IMR-90 (cell line): ENCODE measurements at regions not wholly inside any gene's neighbourhood (a gene's known extent, or its start where the extent isn't known, plus 50 kb on each side); places are given as distances from the start of the nearest gene placed in this dataset.

Experiments used
- ATAC-seq: fragments of 200-7000 bp; cut with Tn5 transposase; 2 replicates; pipeline ENCODE4 v1.9.1; 2020; ENCODE audit warnings: low read depth, mild to moderate bottlenecking, moderate library complexity
- BruUV-seq: library from RNA; stranded (reverse); fragments of 400-500 nt; replicated peaks from 2 replicates; lab custom pipeline; 2021; lab: Mats Ljungman, UMichigan
- CTCF ChIA-PET: fragments of 300-600 bp; formaldehyde crosslinking; extraction: SDS; loops from one replicate; lab custom pipeline; 2021; ENCODE audit warnings: antibody characterized with exemption; lab: Yijun Ruan, JAX
- POLR2A ChIA-PET: fragments of 300-600 bp; sonication (Branson Sonifier 250); formaldehyde crosslinking; loops from one replicate; lab custom pipeline; 2022; ENCODE audit warnings: antibody characterized with exemption; ENCODE audit not compliant: unreplicated experiment; lab: Charles Lee
- DNase-seq: peaks from one replicate; pipeline ENCODE4 v3.0.0; 2013
- H2AFZ ChIP-seq: replicated peaks from 2 replicates; pipeline ENCODE3; 2013; ENCODE audit warnings: low read length, mild to moderate bottlenecking; ENCODE audit not compliant: poor library complexity
- H2AK5ac ChIP-seq: 2 replicates; pipeline ENCODE4 v1.6.1; 2013; ENCODE audit warnings: low read depth, low read length, inconsistent platforms
- H2AK9ac ChIP-seq: replicated peaks from 2 replicates; pipeline ENCODE3; 2013; ENCODE audit warnings: mild to moderate bottlenecking, low read depth, low read length, moderate library complexity; ENCODE audit not compliant: poor library complexity
- H2BK120ac ChIP-seq: 2 replicates; pipeline ENCODE4 v1.6.1; 2013; ENCODE audit warnings: low read depth, low read length, inconsistent platforms
- H2BK15ac ChIP-seq: 3 replicates; pipeline ENCODE4 v1.6.1; 2013; ENCODE audit warnings: low read depth, low read length, inconsistent platforms
- H2BK20ac ChIP-seq: 2 replicates; pipeline ENCODE4 v1.6.1; 2013; ENCODE audit warnings: low read depth, mild to moderate bottlenecking, inconsistent platforms, low read length, moderate library complexity
- H2BK5ac ChIP-seq: 2 replicates; pipeline ENCODE4 v1.6.1; 2013; ENCODE audit warnings: mild to moderate bottlenecking, low read depth, low read length, inconsistent platforms; ENCODE audit not compliant: poor library complexity, severe bottlenecking
- H3K14ac ChIP-seq: replicated peaks from 2 replicates; pipeline ENCODE4 v1.6.1; 2013; ENCODE audit warnings: low read depth, low read length, inconsistent platforms
- H3K18ac ChIP-seq: 2 replicates; pipeline ENCODE4 v1.6.1; 2013; ENCODE audit warnings: low read depth, low read length, control low read depth
- H3K23ac ChIP-seq: 2 replicates; pipeline ENCODE4 v1.6.1; 2013; ENCODE audit warnings: low read depth, low read length, inconsistent platforms
- H3K27ac ChIP-seq: 2 replicates; pipeline ENCODE4 v1.5.1; 2013; ENCODE audit warnings: mild to moderate bottlenecking, control low read depth, low read length; ENCODE audit not compliant: insufficient read depth
- H3K27me3 ChIP-seq: 2 replicates; pipeline ENCODE4 v1.6.1; 2013; ENCODE audit warnings: low read length; ENCODE audit not compliant: control insufficient read depth, insufficient read depth
- H3K36me3 ChIP-seq: 2 replicates; pipeline ENCODE4 v1.6.1; 2013; ENCODE audit warnings: low read length, mixed read lengths; ENCODE audit not compliant: control insufficient read depth, insufficient read depth
- H3K4ac ChIP-seq: 2 replicates; pipeline ENCODE4 v1.6.1; 2013; ENCODE audit warnings: low read depth, low read length, inconsistent platforms
- H3K4me1 ChIP-seq: 2 replicates; pipeline ENCODE4 v1.6.1; 2013; ENCODE audit warnings: low read length, mixed read lengths; ENCODE audit not compliant: control insufficient read depth, insufficient read depth
- H3K4me2 ChIP-seq: 2 replicates; pipeline ENCODE4 v1.6.1; 2013; ENCODE audit warnings: low read depth, mild to moderate bottlenecking, control low read depth, low read length, moderate library complexity
- H3K4me3 ChIP-seq: 2 replicates; pipeline ENCODE4 v1.5.1; 2013; ENCODE audit warnings: low read depth, mild to moderate bottlenecking, control low read depth, low read length, moderate library complexity; ENCODE audit not compliant: insufficient read depth
- H3K56ac ChIP-seq: 2 replicates; pipeline ENCODE4 v1.6.1; 2013; ENCODE audit warnings: low read length, inconsistent platforms; ENCODE audit not compliant: insufficient read depth; ENCODE audit errors: extremely low read depth
- H3K79me1 ChIP-seq, 2 experiments: 2 replicates each; pipeline ENCODE4 v1.6.1; 2013; ENCODE audit warnings: low read length in 2 of 2, inconsistent platforms in 1 of 2, low read depth in 1 of 2
- H3K9ac ChIP-seq: 2 replicates; pipeline ENCODE4 v1.6.1; 2013; ENCODE audit warnings: low read depth, low read length, control low read depth
- H3K9me1 ChIP-seq: 2 replicates; pipeline ENCODE4 v1.6.1; 2013; ENCODE audit warnings: low read length, inconsistent platforms; ENCODE audit not compliant: insufficient read depth
- H3K9me3 ChIP-seq: 2 replicates; pipeline ENCODE4 v1.6.1; 2013; ENCODE audit warnings: low read length; ENCODE audit not compliant: control insufficient read depth, insufficient read depth
- H4K20me1 ChIP-seq: 2 replicates; pipeline ENCODE4 v1.6.1; 2013; ENCODE audit warnings: low read length, inconsistent platforms; ENCODE audit not compliant: insufficient read depth
- H4K5ac ChIP-seq: 2 replicates; pipeline ENCODE4 v1.6.1; 2013; ENCODE audit warnings: mild to moderate bottlenecking, low read depth, low read length, control low read depth
- H4K8ac ChIP-seq, 2 experiments: 2 replicates each; pipeline ENCODE4 v1.6.1; 2013; ENCODE audit warnings: low read depth in 2 of 2, low read length in 2 of 2, control low read depth in 1 of 2, inconsistent platforms in 1 of 2
- H4K91ac ChIP-seq: 2 replicates; pipeline ENCODE4 v1.6.1; 2013; ENCODE audit warnings: low read depth, low read length, inconsistent platforms; ENCODE audit not compliant: insufficient read depth
- BHLHE40 ChIP-seq: fragments of 150-350 bp; IDR thresholded peaks from 2 replicates; pipeline ENCODE4 v1.6.1; 2016; ENCODE audit warnings: mild to moderate bottlenecking, low read depth, low read length
- CHD1 ChIP-seq: IDR thresholded peaks from 2 replicates; pipeline ENCODE4 v1.6.1; 2012; ENCODE audit warnings: low read depth, low read length, improper control_type of control experiment
- ELK1 ChIP-seq: fragments of 150-350 bp; IDR thresholded peaks from 2 replicates; pipeline ENCODE4 v1.6.1; 2016; ENCODE audit warnings: low read depth, mild to moderate bottlenecking, low read length, moderate library complexity, borderline replicate concordance
- FOS ChIP-seq: fragments of 150-350 bp; IDR thresholded peaks from 2 replicates; pipeline ENCODE4 v1.6.1; 2016; ENCODE audit warnings: low read depth, low read length
- MAFK ChIP-seq: IDR thresholded peaks from 2 replicates; pipeline ENCODE4 v1.6.1; 2012; ENCODE audit warnings: low read depth, low read length, improper control_type of control experiment
- MAZ ChIP-seq: IDR thresholded peaks from 2 replicates; pipeline ENCODE4 v1.6.1; 2012; ENCODE audit warnings: low read depth, mild to moderate bottlenecking, low read length, improper control_type of control experiment, moderate library complexity, borderline replicate concordance
- MXI1 ChIP-seq: IDR thresholded peaks from 2 replicates; pipeline ENCODE4 v1.6.1; 2012; ENCODE audit warnings: low read depth, mild to moderate bottlenecking, low read length, moderate library complexity, borderline replicate concordance
- NFE2L2 ChIP-seq: fragments of 150-350 bp; IDR thresholded peaks from 2 replicates; pipeline ENCODE4 v1.6.1; 2016; ENCODE audit warnings: low read depth, mild to moderate bottlenecking, low read length
- POLR2A ChIP-seq: IDR thresholded peaks from 2 replicates; pipeline ENCODE4 v1.6.1; 2012; ENCODE audit warnings: mild to moderate bottlenecking, low read depth, low read length
- RCOR1 ChIP-seq: IDR thresholded peaks from 2 replicates; pipeline ENCODE4 v1.6.1; 2012; ENCODE audit warnings: mild to moderate bottlenecking, low read length, improper control_type of control experiment; ENCODE audit not compliant: insufficient replicate concordance
- RFX5 ChIP-seq: IDR thresholded peaks from 2 replicates; pipeline ENCODE4 v1.8.0; 2012; ENCODE audit warnings: low read depth, mild to moderate bottlenecking, low read length, moderate library complexity
- USF2 ChIP-seq: fragments of 150-350 bp; IDR thresholded peaks from 2 replicates; pipeline ENCODE4 v1.6.1; 2017; ENCODE audit warnings: mild to moderate bottlenecking, antibody characterized with exemption, low read length, low read depth
- WGBS, 2 experiments: methylation state at CpG; one replicate each; pipeline versions ENCODE4 v1.1.5 to v1.1.7; 2013; ENCODE audit warnings: missing lambda C conversion rate in 2 of 2; ENCODE audit not compliant: insufficient read length in 1 of 2; ENCODE audit errors: extremely low coverage in 2 of 2; 5-methylcytosine and 5-hydroxymethylcytosine counted together
- dilution Hi-C: fragments of 300-500 bp; cut with HindIII; formaldehyde crosslinking; loops from one replicate; pipeline ENCODE4 v1.14.3; 2018; ENCODE audit warnings: low sequenced_read_pairs; ENCODE audit not compliant: unreplicated experiment
- in situ Hi-C: fragments of 300-500 bp; cut with MboI; formaldehyde crosslinking; loops from 3 replicates; pipeline ENCODE4 v1.14.3; 2019; ENCODE audit warnings: low sequenced_read_pairs, inconsistent platforms, mixed read lengths
- intact Hi-C: fragments of 100-400 bp; cut with micrococcal nuclease; formaldehyde crosslinking; loops from 2 replicates; pipeline ENCODE4 v1.10.0; 2022

- H2BK5ac ChIP-seq: no peak overlapping the region
- in situ Hi-C loops: no loop called here
- H2AK9ac ChIP-seq: no peak overlapping the region
- ChIA-PET POLR2A (no interaction called here), CTCF (no interaction called here)
- dilution Hi-C loops: no loop called here
- no peak overlapping the region for H3K27ac ChIP-seq
- H2BK15ac ChIP-seq: no peak overlapping the region
- no peak overlapping the region for H2AFZ ChIP-seq
- no peaks in the 10 kb centered on the region for H3K9me1 ChIP-seq
- no TSS peak for BruUV-seq
- no peak overlapping the region for H3K4me3 ChIP-seq
- H3K36me3 ChIP-seq: no peaks in the 10 kb centered on the region
- H3K4me2 ChIP-seq: no peak overlapping the region
- no peaks in the 10 kb centered on the region for H3K4me1 ChIP-seq
- 0 out of 2 replicates have a peak, but pooled peaks cover 2% of the 10 kb centered on the region for H3K9me3 ChIP-seq
- DNase-seq (no peak), ATAC-seq (no peak)
- no peak overlapping the region for H3K18ac ChIP-seq
- intact Hi-C loops: no loop called here
- no peak overlapping the region for H2BK120ac ChIP-seq
- no peak overlapping the region for H4K5ac ChIP-seq
- no peak overlapping the region for H3K56ac ChIP-seq
- no peak overlapping the region for H4K8ac ChIP-seq
- H3K14ac ChIP-seq: no peak overlapping the region
- TF ChIP-seq RCOR1 (no peak), MAZ (no peak), ELK1 (no peak), USF2 (no peak), MAFK (no peak), BHLHE40 (no peak), POLR2A (no peak), MXI1 (no peak), CHD1 (no peak), FOS (no peak), NFE2L2 (no peak), RFX5 (no peak)
- H3K23ac ChIP-seq: no peak overlapping the region
- H3K9ac ChIP-seq: no peak overlapping the region
- no peak overlapping the region for H4K91ac ChIP-seq
- H2AK5ac ChIP-seq: no peak overlapping the region
- H3K27me3 ChIP-seq: no peaks in the 10 kb centered on the region
- no peaks in the 10 kb centered on the region for H4K20me1 ChIP-seq
- H2BK20ac ChIP-seq: no peak overlapping the region
- no peak overlapping the region for H3K4ac ChIP-seq
- WGBS, 2 experiments: no CpG with 5 or more reads among the region's 2 CpGs
- no peaks in the 10 kb centered on the region for H3K79me1 ChIP-seq
These were observed 778.5 kb downstream of the BCL11A start for GRCh38 chr2:59774821-59775433.
